Stimulated activated CD8-positive, alpha-beta memory T cell treated with anti-CD3 and anti-CD28 coated beads, Interleukin-12 subunit alpha, Interleukin-12 subunit beta, amount 100 ng/mL, for 4 hours (primary cell): ENCODE measurements at regions not wholly inside any gene's neighbourhood (a gene's known extent, or its start where the extent isn't known, plus 50 kb on each side); places are given as distances from the start of the nearest gene placed in this dataset.
"Not testable (repeated sequence)": the region's sequence is repeated elsewhere in the genome, so short reads cannot be mapped to it uniquely, and the experiment has no call there.

Source experiments
- DNase-seq: peaks from one replicate; pipeline ENCODE4 v3.0.0-alpha.2; 2020; ENCODE audit warnings: low read depth

DNA sequence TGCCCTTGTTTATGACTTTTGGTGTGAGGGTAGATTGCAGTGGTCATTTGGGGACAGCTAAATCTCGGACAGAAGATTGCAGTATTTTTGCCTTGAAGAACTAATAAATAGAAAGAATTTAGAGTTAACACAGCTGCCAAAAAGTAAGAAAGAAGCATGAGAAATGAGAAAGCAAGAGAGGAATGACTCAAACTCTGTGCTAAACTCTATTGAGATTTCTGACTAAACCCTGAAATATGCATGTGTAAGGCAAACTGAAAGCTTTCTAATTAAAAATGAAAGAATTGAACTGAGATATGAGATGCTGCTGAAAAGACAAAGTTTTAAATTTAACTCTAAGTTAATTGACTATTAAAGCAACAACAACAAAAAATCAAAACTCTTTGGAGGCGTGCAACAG lies 791.3 kb downstream of the RAB28 start:
- no peak for DNase-seq

- no peak for DNase-seq
Observed at GRCh38 chr4:12691168-12691567, 793.0 kb downstream of the RAB28 start.

DNA sequence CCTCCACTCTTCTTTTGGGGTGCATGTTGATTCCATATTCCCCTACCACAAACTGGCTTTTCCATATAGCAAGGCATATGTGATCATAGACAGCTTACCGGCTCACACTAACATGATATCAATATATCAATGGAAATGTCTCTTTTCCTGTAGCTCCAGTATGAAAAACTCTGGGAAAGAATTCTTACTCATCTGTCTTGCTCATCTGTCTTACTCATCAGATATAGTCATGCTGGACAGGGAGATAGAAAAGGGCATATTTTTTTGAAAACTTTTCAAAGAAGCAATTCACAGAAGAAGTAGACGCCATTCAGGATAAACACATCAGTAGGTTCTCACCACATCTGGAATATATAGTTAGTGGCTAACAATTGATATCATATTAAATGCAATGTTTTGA lies 794.7 kb downstream of the RAB28 start:
- DNase-seq = no peak

DNA sequence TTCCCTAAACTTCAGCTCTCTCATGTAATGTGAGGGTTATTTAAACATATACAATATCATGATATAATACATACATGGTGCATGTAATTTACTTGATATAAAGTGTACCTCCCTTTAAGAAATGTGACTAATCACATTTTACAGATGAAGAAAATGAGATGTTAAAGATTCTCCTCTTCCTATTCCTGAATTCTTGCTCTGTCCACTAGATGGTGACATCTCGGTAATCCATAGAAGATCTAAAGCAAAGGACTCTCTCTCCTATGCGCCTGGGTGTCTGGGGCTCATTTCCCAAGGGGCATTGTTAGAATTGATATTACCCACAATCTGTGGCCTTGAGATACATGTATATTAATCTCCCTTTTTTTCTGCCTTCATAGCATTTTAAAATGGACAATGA lies 804.9 kb downstream of the RAB28 start:
- DNase-seq = no peak

- no peak for DNase-seq
Observed at GRCh38 chr4:12674184-12674583, 810.0 kb downstream of the RAB28 start.

DNA sequence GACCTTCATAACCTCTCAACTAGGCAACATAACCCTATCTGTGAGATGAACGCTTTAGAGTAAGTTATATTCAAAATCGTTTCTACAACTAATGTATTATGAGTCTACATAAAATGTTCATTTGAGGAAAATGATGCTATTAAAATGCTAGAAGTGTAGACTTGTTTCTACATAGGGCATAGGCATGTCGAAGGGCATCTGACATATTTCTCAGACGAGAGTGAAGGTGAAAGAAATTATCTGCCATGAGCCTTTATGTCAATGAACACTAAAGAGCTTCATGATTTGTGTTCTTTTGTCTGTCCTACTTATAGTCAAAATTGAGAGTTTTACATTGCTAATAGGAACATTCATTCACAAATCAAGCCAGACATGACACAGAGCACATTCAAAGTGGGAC lies 811.8 kb downstream of the RAB28 start:
- DNase-seq = no peak

DNA sequence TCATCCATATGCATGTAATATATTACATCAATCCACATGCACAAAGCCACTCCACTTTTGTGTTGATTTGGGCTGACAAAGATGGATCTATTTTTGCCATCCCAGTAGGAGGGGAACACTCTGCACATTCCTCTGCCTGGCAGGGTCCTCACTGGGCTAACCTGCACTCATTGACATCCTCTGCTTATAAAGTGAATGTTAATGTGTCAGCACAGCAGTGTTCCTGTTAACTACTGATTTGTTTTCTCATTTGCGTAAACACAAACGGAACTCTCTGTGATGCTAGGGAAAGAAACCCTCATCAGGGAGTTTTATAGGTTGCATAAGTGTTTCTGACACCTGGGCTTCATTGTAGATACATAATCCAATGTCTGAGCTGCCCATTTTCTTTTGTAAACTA lies 826.0 kb downstream of the RAB28 start:
- DNase-seq = no peak

DNA sequence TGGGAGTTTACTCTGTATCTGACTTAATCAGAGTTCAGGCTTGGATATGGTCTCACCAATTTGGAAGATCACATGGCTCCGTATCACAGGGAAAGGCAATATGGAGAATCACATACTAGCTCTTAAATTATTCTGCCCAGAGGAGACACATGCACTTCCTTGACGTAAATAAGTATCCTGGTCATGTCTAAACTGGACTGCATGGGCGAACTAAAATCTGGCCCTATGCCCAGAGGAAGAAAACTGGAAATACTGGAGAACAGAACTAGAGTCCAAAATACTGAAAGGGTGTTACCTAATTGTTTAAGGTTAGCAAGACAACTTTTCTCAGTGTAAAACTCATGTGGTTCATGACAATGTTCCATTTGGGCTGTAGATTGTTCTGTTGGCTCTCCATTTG lies 832.3 kb downstream of the RAB28 start:
- no peak for DNase-seq

- DNase-seq = no peak
Observed at GRCh38 chr4:12645732-12646131, 838.4 kb downstream of the RAB28 start.

DNA sequence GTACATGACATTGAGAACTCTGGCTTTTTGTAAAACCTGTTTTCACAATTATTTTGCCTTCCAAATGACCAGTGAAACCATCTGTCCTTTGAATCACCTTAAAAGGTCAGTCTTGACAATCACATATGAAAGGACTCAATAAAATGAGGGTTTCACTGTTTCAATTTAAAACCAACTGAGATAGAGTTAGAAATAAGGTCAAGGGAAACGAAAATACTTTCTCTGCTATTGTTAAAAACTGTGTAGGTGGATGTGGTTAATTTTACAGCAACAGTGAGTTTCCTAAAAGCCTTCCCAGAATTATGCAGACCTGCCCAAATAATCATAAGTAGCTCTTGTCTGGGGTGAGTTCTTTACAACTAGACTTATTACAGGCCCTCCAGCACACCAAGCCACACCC lies 839.9 kb downstream of the RAB28 start:
- no peak for DNase-seq

DNA sequence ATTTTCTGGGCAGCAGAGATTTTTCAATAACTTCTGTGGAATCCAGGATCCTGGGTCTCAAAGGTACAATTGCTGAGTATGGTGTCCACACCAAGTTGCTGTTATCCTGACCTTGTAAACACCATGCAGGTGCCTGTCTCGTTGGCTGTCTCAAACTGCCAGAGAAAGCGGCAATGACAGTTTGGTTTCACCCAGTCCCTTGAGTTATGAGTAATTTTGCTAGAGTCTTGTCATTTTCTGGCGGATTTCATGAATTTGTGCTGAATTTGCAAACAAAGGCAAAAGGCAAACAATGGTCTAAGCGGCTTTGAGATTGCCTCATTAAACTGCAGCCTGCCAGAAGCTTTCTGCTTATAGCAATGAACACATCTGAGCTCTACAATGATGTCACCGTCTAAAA lies 847.9 kb downstream of the RAB28 start:
- no peak for DNase-seq

GRCh38 chr4:12635629-12636028 lies 848.5 kb downstream of the RAB28 start:
- no peak for DNase-seq

GRCh38 chr4:12633053-12633651 lies 851.0 kb downstream of the RAB28 start:
- DNase-seq = peak; percentile 8

DNA sequence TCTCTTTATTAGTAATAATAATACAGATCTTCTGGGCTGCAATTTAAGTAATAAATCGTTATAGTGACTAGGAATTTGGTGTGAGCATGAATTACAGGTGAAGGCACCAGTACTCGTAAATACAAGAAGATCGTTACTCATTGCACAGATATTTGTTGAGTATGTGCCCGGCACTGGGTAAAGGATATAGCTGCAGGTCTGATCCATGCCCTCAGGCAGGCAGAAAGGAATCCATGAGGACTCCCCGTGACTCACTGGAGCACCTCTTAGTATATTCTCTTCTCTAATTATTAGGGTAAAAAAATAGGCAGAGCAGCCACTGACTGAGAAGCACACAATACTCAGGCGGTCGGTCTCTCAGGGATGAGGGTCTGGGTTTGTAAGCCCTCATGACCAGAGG lies 868.3 kb downstream of the RAB28 start:
- no peak for DNase-seq

GRCh38 chr4:12612876-12613275 lies 871.3 kb downstream of the RAB28 start:
- no peak for DNase-seq

DNA sequence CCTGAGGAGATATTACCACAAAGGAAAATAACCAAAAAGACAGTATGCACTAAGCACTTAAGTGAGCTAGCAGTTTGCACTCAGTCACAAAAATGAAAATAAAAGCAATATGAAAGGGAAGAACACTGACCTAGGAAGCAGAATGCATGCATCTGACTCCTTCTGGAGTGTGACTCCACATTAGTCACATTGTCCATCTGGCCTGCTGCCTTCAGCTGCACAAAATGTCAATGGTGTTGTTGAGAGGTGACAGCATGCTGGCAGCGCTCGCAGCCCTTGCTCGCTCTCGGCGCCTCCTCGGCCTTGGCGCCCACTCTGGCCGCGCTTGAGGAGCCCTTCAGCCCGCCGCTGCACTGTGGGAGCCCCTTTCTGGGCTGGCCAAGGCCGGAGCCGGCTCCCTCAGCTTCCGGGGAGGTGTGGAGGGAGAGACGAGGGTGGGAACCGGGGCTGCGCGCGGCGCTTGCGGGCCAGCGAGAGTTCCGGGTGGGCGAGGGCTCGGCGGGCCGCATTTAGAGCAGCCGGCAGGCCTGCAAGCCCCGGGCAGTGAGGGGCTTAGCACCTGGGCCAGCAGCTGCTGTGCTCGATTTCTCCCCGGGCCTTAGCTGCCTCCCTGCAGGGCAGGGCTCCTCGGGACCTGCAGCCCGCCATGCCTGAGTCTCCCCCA lies 874.8 kb downstream of the RAB28 start:
- not testable (repeated sequence) for DNase-seq

GRCh38 chr4:12595986-12596385 lies 888.2 kb downstream of the RAB28 start:
- DNase-seq = no peak

- DNase-seq = no peak
Observed at GRCh38 chr4:12595489-12595888, 888.7 kb downstream of the RAB28 start.

DNA sequence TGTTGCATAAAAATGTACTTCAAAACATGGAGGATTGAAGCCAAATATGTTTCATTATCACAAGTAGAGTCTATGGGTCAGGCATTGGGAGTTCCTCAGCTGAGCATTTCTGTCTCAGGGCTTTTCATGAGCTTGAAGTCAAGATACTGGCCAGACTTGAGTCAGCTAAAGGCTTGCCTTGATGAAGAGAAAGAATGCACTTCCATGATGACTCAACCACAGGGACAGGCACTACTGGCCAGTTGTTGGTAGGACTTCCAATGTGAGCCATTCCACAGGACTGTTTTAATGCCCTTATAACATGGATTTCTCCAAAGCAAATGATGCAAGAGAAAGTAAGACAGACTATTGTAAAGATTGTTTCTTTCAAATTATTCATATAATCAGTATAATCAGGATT lies 895.6 kb downstream of the RAB28 start:
- DNase-seq = no peak

DNA sequence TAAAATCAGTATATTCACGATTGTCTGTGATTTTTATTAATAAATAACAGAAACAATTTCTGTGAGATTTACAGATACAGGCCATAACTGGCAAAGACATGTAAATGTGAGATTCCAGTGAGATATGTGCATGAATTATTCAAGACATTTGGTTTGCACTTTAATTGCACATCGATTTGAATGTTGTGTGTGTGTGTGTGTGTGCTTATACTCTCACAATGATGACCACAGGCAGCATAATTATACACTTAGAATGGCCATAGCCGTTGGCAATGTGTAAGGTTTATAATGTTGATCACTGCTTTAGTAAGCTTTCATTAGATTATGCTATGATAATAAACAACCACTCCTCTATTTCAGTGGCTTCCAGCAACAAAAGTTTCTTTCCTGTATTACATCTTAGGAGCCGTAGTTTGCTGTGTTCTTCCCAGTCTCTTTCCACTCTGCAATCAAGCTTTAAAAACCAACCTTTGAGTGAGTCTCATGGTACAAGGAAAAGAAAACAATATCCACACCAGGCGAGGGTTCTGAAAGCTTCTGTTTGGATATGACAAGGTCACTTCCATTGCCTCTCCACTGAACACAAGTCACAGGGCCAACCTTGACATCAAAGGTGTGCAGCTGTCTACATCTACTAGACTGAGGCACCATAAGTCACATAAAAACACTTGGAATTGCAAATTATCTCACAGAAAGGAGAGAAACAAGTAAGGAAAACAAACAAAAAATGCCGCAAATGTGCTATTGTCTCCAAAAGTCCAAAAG lies 897.7 kb downstream of the RAB28 start:
- DNase-seq = no peak

- DNase-seq = no peak
Observed at GRCh38 chr4:12584116-12584875, 899.8 kb downstream of the RAB28 start.

GRCh38 chr4:12583275-12583674 lies 900.9 kb downstream of the RAB28 start:
- DNase-seq = no peak

- DNase-seq = no peak
Observed at GRCh38 chr4:12580787-12581186, 903.4 kb downstream of the RAB28 start.
